GM10248 (cell line): ENCODE measurements at regions not wholly inside any gene's neighbourhood (a gene's known extent, or its start where the extent isn't known, plus 50 kb on each side); places are given as distances from the start of the nearest gene placed in this dataset.

ENCODE experiments used
- CTCF ChIA-PET: fragments of 300-600 bp; sonication (Branson Sonifier 250); formaldehyde crosslinking; extraction: SDS; loops from one replicate; lab custom pipeline; 2021; ENCODE audit warnings: antibody characterized with exemption; lab: Yijun Ruan, JAX
- POLR2A ChIA-PET: fragments of 350-650 bp; sonication (Branson Sonifier 250); formaldehyde crosslinking; extraction: SDS; loops from one replicate; lab custom pipeline; 2020; ENCODE audit warnings: antibody characterized with exemption; lab: Yijun Ruan, JAX
- DNase-seq: peaks from one replicate; pipeline ENCODE4 v3.0.0; 2012; ENCODE audit errors: extremely low spot score
- CTCF ChIP-seq: IDR thresholded peaks from 2 replicates; pipeline ENCODE4 v1.5.1; 2012; ENCODE audit warnings: mild to moderate bottlenecking, low read depth; ENCODE audit errors: extremely low read depth, missing control alignments, control extremely low read depth

GRCh38 chr18:46350598-46351159 lies 246.5 kb downstream of the HAUS1 start:
- TF ChIP-seq CTCF: no peak
- POLR2A ChIA-PET: no interaction called here
- CTCF ChIA-PET: interaction anchor here (1.4 to 1.7 kb wide), 2 partner anchors 8 to 11 kb away, joined by 4 to 6 read pairs; no protein-coding TSS in a partner anchor
- DNase-seq: no peak

- no peak for DNase-seq
- POLR2A ChIA-PET: no interaction called here
- no peak for TF ChIP-seq CTCF
- CTCF ChIA-PET: interaction anchor here (1.2 kb wide), 1 partner anchor 305 kb away, joined by 3 read pairs; no protein-coding TSS in a partner anchor
Measured at GRCh38 chr18:46352520-46353250, 248.5 kb downstream of the HAUS1 start.

- TF ChIP-seq CTCF: no peak
- CTCF ChIA-PET: interaction anchor here (1.2 kb wide), 1 partner anchor 304 kb away, joined by 3 read pairs; no protein-coding TSS in a partner anchor
- no peak for DNase-seq
- POLR2A ChIA-PET: no interaction called here
Measured at GRCh38 chr18:46353460-46353859, 249.3 kb downstream of the HAUS1 start.

- POLR2A ChIA-PET: no interaction called here
- CTCF ChIA-PET: no interaction called here
- no peak for TF ChIP-seq CTCF
- DNase-seq: no peak
Measured at GRCh38 chr18:46356278-46357033, 252.3 kb downstream of the HAUS1 start.

- ChIA-PET CTCF (interaction anchor here (0.8 to 2.0 kb wide), 2 partner anchors 9 to 10 kb away, joined by 3 to 4 read pairs; no protein-coding TSS in a partner anchor), POLR2A (no interaction called here)
- no peak for DNase-seq
- no peak for TF ChIP-seq CTCF
Measured at GRCh38 chr18:46360102-46360699, 256.0 kb downstream of the HAUS1 start.

GRCh38 chr18:46360866-46361265 lies 256.7 kb downstream of the HAUS1 start:
- TF ChIP-seq CTCF: no peak
- CTCF ChIA-PET: interaction anchor here (2.0 kb wide), 1 partner anchor 10 kb away, joined by 4 read pairs; no protein-coding TSS in a partner anchor
- POLR2A ChIA-PET: no interaction called here
- no peak for DNase-seq
